ENCODE measurements at regions not wholly inside any gene's neighbourhood (a gene's known extent, or its start where the extent isn't known, plus 50 kb on each side); places are given as distances from the start of the nearest gene placed in this dataset.

DNA sequence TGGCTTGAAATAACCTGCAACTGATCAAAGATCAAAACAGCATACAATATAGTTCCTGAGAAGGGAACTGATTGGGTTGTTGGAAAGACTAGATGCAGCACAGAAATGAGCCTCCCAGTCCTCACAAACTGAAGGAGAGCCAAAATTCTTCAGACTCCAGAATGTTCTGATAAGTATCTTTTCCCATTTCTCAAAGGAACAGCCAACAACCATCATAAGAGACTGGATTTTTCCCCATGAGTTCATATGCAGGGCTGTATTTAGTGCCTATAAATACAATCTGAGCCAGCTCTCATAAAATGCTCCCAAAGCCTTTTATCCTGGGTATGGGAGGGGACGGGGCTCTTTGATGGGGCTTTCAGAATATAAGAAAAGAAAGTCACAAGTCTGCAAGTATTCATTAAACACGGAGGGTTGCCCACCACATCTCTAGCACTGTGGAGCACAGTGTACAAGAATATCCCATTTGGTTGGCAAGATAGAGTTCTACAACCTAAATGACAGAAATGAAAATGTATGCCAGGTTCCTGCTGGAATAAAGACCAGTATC is 50.7 kb upstream of the LYVE1 start:
- no peak for DNase-seq (ENCODE audit: low spot score)

DNA sequence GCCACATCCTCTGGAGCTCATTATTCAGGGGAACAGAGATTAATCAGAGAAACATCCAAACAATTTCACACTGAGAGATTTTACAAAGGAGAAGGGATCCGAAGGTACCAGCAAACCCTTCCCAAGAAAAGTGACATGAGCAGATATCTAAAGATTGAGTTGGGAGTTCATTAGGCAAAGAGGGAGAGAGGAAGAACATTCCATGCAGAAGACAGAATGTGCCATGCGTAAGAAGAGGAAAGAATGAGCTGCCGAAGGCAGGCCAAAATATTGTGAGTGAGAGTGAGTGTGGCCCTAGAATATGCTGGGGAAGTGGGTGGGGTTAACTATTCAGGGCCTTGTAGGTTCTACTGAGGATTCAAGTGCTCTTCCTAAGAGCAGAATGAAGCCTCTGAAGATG is 50.0 kb upstream of the LYVE1 start:
- DNase-seq (ENCODE audit: low spot score) = no peak

All from CD4-positive, alpha-beta T cell treated with Interleukin-2 at 100 ng/mL for 4 hours (primary cell).